Pancreas (tissue), 10 donors: ENCODE measurements at regions not wholly inside any gene's neighbourhood (a gene's known extent, or its start where the extent isn't known, plus 50 kb on each side); places are given as distances from the start of the nearest gene placed in this dataset.

Experiments
- ATAC-seq, 4 donors: fragments of 200-7000 bp; cut with Tn5 transposase; one replicate each; pipeline versions ENCODE4 v1.8.0 to v1.9.1; 2020; ENCODE audit warnings: mild to moderate bottlenecking in 4 of 4, moderate library complexity in 4 of 4
- DNase-seq, 6 donors: peaks; one replicate each; pipeline ENCODE4 v3.0.0-alpha.2; 2020
- FAIRE-seq: peaks from 2 replicates; lab custom pipeline; 2012; peaks lifted over from hg19 to GRCh38; lab: Jason Lieb, UNC
- H3K27ac ChIP-seq, 4 donors: fragments of 200-600 bp; sonication (generic); 1 replicate in 3 of 4; 2 replicates in 1 of 4; pipeline versions ENCODE4 v1.5.0 to v1.8.0; 2020
- H3K27me3 ChIP-seq, 4 donors: fragments of 200-600 bp; one replicate each; pipeline ENCODE4 v1.8.0; 2021
- H3K36me3 ChIP-seq, 3 donors: fragments of 200-600 bp; sonication (generic) in 1 of 3; one replicate each; pipeline versions ENCODE4 v1.5.0 to v1.8.0; 2020 to 2021
- H3K4me1 ChIP-seq, 3 donors: fragments of 200-600 bp; one replicate each; pipeline ENCODE4 v1.8.0; 2021
- H3K4me3 ChIP-seq, 4 donors: fragments of 200-600 bp; sonication (generic) in 2 of 4; one replicate each; pipeline versions ENCODE4 v1.5.0 to v1.8.0; 2020 to 2021
- H3K9me3 ChIP-seq, 4 donors: fragments of 200-600 bp; one replicate each; pipeline ENCODE4 v1.8.0; 2021
- WGBS, 2 donors: extraction: QIAGEN DNeasy Blood & Tissue Kit; methylation state at CpG; one replicate each; pipeline ENCODE4 v1.1.7; 2013; 5-methylcytosine and 5-hydroxymethylcytosine counted together
- intact Hi-C, 3 donors: fragments of 100-400 bp; cut with DNase I; formaldehyde crosslinking; loops; one replicate each; pipeline versions ENCODE4 v1.11.1 to v1.14.2; 2022
- microRNA-seq, 2 donors: library from miRNA; unstranded; fragments of <30 nt; microRNA quantifications; one replicate each; pipeline versions ENCODE4 to v1.1.0, GENCODE V29; 2019 to 2020
- TF ChIP-seq, protein P1 (sequence below), 4 donors: fragments of 200-600 bp; sonication (generic) in 3 of 4; IDR thresholded peaks; one replicate each; pipeline versions ENCODE4 v1.5.0 to v1.8.0; 2021; ENCODE audit warnings: antibody characterized with exemption in 4 of 4
- donor health status: healthy with polysubstance abuse.
- donor health status: DM: no; HTN: no; CAD: no; lungs with moderate emphysema.
- donor health status: DM: no; HTN: no; CAD: no.
- donor health status: control.
- donor health status: control.
- donor health status: Bipolar disorder and iron deficiency.
- donor health status: DM: yes; HTN: yes; CAD: no.
- donor health status: DM: no; HTN: no; CAD: no.
- donor health status: DM: no; HTN: no; CAD: no.
- donor health status: DM: yes; HTN: yes; CAD: no.

DNA sequence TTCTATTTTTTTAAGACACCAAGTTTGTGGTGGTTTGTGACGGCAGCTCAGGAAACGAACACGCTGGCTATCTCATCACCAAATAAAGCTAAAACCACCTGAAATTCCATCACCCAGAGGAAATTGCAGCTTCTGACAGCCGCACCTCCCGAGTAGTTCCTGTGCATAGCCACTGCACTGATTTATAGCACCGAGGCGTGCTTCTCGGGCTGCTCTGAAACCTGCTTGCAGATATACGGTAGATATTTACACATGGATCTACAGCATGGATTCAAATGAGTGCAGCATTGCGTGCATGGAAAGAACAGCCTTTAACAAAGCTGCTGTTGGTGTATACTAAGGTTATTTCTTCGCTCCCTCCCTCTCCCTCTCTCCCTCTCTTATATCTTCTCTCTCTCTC lies 153.8 kb downstream of the PHF2 start:
- Histone ChIP-seq H3K36me3 (no peaks in the 10 kb centered on the region), H3K9me3 (no peaks in the 10 kb centered on the region), H3K4me1 (no peaks in the 10 kb centered on the region), H3K4me3 (no peak overlapping the region), H3K27ac (no peak overlapping the region), H3K27me3 (no peaks in the 10 kb centered on the region)
- TF ChIP-seq, protein P1, sequence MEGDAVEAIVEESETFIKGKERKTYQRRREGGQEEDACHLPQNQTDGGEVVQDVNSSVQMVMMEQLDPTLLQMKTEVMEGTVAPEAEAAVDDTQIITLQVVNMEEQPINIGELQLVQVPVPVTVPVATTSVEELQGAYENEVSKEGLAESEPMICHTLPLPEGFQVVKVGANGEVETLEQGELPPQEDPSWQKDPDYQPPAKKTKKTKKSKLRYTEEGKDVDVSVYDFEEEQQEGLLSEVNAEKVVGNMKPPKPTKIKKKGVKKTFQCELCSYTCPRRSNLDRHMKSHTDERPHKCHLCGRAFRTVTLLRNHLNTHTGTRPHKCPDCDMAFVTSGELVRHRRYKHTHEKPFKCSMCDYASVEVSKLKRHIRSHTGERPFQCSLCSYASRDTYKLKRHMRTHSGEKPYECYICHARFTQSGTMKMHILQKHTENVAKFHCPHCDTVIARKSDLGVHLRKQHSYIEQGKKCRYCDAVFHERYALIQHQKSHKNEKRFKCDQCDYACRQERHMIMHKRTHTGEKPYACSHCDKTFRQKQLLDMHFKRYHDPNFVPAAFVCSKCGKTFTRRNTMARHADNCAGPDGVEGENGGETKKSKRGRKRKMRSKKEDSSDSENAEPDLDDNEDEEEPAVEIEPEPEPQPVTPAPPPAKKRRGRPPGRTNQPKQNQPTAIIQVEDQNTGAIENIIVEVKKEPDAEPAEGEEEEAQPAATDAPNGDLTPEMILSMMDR (IDR thresholded peaks at IDR 0.05), result no peak
- 37 to 40% methylated on average over 11 of the region's 11 CpGs for WGBS, 2 donors
- no peak for ATAC-seq
- intact Hi-C loops, result no loop called here
- DNase-seq, result no peak
- FAIRE-seq, result no peak

Small RNAs in the stretch of these regions (microRNA-seq; reads per million reads assigned to microRNA genes)
- gene MIR4291, result 0 reads per million in 2 donors
